Central memory CD8-positive, alpha-beta T cell (primary cell): ENCODE measurements at regions not wholly inside any gene's neighbourhood (a gene's known extent, or its start where the extent isn't known, plus 50 kb on each side); places are given as distances from the start of the nearest gene placed in this dataset.
"Not testable (repeated sequence)": the region's sequence is repeated elsewhere in the genome, so short reads cannot be mapped to it uniquely, and the experiment has no call there.

Experiments
- ATAC-seq: fragments of 150-1000 bp; cut with Tn5 transposase; replicated peaks from 2 replicates; pipeline ENCODE4 v1.10.0; 2022; ENCODE audit warnings: mild to moderate bottlenecking, moderate FRiP score, moderate number of reproducible peaks; ENCODE audit not compliant: poor library complexity, severe bottlenecking; ENCODE audit errors: extremely low read depth
- DNase-seq, 2 donors: peaks; one replicate each; pipeline ENCODE4 v3.0.0; 2021; ENCODE audit warnings: low spot score in 2 of 2
- H3K27ac Mint-ChIP-seq: one replicate; pipeline ENCODE4 v1.8.0; 2022; ENCODE audit warnings: low read depth, mild to moderate bottlenecking, moderate library complexity, mixed read lengths
- H3K27me3 Mint-ChIP-seq: one replicate; pipeline ENCODE4 v1.8.0; 2022; ENCODE audit warnings: mixed read lengths
- H3K36me3 Mint-ChIP-seq: one replicate; pipeline ENCODE4 v1.8.0; 2022; ENCODE audit warnings: mild to moderate bottlenecking, moderate library complexity, mixed read lengths; ENCODE audit not compliant: insufficient read depth
- H3K4me1 Mint-ChIP-seq: one replicate; pipeline ENCODE4 v1.8.0; 2022; ENCODE audit warnings: mixed read lengths
- H3K4me3 Mint-ChIP-seq: one replicate; pipeline ENCODE4 v1.8.0; 2022; ENCODE audit warnings: mild to moderate bottlenecking, moderate library complexity, mixed read lengths
- H3K9me3 Mint-ChIP-seq: one replicate; pipeline ENCODE4 v1.8.0; 2022; ENCODE audit warnings: mixed read lengths

DNA sequence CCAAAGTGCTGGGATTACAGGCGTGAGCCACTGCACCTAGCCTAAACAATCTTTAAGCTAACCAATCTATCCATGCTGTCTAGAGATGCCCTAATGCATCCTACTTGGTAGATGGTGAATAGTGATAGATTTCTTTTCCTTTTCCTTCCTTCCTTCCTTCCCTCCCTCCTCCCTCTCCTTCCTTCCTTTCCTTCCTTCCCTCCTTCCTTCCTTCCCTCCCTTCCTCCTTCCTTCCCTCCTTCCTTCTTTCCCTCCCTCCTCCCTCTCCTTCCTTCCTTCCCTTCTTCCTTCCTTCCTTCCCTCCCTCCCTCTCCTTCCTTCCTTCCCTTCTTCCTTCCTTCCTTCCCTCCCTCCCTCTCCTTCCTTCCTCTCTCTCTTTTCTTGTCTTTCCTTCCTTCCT is 780.5 kb downstream of the CDH11 start:
- not testable (repeated sequence) for H3K27me3 Mint-ChIP-seq, H3K4me1 Mint-ChIP-seq, H3K4me3 Mint-ChIP-seq, DNase-seq, ATAC-seq, H3K36me3 Mint-ChIP-seq, H3K27ac Mint-ChIP-seq
- peaks cover 18% of the 10 kb centered on the region for H3K9me3 Mint-ChIP-seq

DNA sequence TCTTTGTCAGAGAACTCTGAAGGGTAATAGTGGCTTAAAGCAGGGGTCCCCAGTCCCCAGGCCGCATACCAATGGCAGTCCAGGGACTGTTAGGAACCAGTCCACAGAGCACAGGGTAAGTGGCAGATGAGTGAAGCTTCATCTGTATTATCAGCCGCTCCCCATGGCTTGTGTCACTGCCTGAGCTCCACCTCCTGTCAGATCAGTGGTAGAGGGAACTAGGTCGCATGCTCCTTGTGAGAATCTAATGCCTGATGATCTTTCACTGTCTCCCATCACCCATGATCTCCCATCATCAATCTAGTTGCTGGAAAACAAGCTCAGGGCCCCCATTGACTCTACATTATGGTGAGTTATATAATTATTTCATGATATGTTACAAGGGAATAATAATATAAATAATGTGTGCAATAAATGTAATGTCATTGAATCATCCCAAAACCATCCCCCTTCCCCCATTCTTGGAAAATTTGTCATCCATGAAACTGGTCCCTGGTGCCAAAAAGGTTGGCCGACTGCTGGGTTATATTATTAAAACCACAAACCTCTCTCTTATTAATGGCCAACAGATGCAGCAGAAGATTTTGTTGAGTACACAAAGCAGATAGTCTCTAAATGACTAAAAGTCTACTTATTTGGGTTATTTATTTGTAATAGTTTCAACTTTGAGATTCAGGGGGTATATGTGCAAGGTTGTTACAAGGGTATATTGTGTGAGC is 782.7 kb downstream of the CDH11 start:
- Mint-ChIP-seq H3K4me3 (no peak overlapping the region), H3K4me1 (no peaks in the 10 kb centered on the region), H3K9me3 (peaks cover 24% of the 10 kb centered on the region), H3K36me3 (no peaks in the 10 kb centered on the region), H3K27me3 (no peaks in the 10 kb centered on the region), H3K27ac (no peak overlapping the region)
- DNase-seq (no peak), ATAC-seq (no peak)

DNA sequence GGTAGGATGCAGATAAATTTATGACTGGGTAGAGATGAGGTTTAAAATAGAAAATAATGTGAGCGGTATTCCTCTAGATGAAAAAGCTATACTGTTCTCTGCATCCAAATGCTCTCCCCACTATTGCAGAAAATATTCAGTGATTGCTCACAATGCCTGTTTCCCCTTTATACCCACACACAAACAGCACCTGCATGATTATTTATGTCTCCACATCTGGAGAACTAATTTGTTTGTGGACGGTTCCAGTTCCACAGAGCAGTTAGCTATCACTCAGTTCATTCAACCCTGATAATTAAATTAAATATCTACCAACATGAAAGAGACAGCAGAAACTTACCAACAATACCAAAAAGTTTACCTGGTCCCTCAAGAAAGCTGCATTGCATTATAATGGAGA is 800.0 kb downstream of the CDH11 start:
- Mint-ChIP-seq H3K27me3 (no peaks in the 10 kb centered on the region), H3K36me3 (no peaks in the 10 kb centered on the region), H3K4me1 (no peaks in the 10 kb centered on the region), H3K4me3 (no peak overlapping the region), H3K27ac (no peak overlapping the region), H3K9me3 (peaks cover 16% of the 10 kb centered on the region)
- DNase-seq: no peak
- ATAC-seq: no peak

DNA sequence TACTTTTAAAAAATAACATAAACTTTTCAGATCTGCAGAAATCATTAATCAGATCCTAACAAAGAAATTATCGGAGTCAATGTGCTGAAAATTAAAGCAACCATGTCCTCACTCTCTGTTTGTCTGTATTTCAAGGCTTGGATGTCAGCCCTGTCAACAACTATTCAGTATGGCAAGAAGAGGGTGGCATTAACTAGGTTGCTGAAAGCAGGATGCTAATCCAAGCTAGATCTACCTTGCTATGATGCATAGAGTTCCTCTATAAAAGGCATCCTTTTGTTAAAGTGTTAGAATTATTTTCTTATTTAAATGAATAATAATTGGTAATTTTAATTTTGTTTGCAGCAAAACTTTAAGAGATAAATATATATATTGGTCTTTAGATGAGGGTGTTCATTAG is 800.8 kb downstream of the CDH11 start:
- ATAC-seq: no peak
- DNase-seq: no peak
- no peaks in the 10 kb centered on the region for H3K27me3 Mint-ChIP-seq
- no peaks in the 10 kb centered on the region for H3K4me1 Mint-ChIP-seq
- peaks cover 16% of the 10 kb centered on the region for H3K9me3 Mint-ChIP-seq
- H3K4me3 Mint-ChIP-seq: no peak overlapping the region
- H3K36me3 Mint-ChIP-seq: no peaks in the 10 kb centered on the region
- no peak overlapping the region for H3K27ac Mint-ChIP-seq

DNA sequence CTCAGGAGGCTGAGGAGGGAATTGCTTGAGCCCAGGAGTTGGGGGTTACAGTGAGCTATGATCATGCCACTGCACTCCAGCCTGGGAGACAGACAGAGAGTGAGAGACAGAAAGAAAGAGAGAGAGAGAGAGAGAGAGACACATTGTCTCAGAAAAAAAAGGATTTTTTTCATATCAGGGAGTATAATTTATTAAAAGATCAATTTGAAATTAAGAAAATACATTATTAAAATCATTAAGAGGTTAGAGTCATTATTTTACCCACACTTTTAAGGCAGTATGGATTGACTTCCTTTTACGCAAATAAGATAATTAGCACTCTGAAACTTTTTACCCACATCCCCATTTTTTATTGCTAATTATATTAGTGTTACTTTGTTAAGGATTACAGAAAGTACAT is 804.3 kb downstream of the CDH11 start:
- H3K27me3 Mint-ChIP-seq: no peaks in the 10 kb centered on the region
- ATAC-seq: no peak
- H3K4me1 Mint-ChIP-seq: no peaks in the 10 kb centered on the region
- H3K27ac Mint-ChIP-seq: no peak overlapping the region
- DNase-seq: no peak
- no peaks in the 10 kb centered on the region for H3K36me3 Mint-ChIP-seq
- H3K9me3 Mint-ChIP-seq: peaks cover 36% of the 10 kb centered on the region
- H3K4me3 Mint-ChIP-seq: no peak overlapping the region

DNA sequence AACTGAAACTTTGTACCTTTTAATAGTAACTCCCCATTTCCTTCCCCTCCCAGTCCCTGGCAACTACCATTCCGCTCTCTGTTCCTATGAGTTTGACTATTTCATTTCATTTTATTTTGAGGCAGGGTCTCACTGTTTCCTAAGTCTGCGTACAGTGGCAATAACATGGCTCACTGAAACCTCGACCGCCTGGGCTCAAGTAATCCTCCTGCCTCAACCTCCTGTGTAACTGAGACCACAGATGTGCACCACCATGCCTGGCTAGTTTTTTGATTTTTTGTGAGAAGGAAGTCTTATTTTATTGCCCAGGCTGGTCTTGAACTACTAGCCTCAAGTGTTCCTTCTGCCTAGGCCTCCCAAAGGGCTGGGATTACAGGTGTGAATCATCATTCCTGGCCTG is 808.1 kb downstream of the CDH11 start:
- Mint-ChIP-seq H3K4me1 (no peaks in the 10 kb centered on the region), H3K4me3 (no peak overlapping the region), H3K27ac (no peak overlapping the region), H3K9me3 (peaks cover 39% of the 10 kb centered on the region), H3K27me3 (no peaks in the 10 kb centered on the region), H3K36me3 (no peaks in the 10 kb centered on the region)
- DNase-seq: no peak
- no peak for ATAC-seq

DNA sequence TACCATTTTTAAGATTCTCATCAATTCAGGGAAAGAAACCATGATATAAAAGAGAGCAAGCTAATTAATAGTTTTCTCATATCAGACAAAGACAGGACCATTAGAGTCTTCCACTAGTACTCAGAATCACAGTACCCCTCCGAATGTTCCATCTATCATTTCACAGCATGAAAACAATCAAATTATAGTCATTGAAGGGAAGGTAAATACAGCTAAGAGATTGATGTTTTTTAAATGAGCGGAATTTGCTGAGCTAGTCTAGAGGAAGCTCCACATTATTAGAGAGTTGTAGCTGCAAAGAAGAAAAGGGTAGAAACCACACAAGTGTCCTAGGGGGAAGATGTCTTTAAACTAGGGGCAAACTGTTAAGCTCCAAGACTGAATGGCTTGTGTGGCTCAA is 808.9 kb downstream of the CDH11 start:
- Mint-ChIP-seq H3K9me3 (peaks cover 34% of the 10 kb centered on the region), H3K36me3 (no peaks in the 10 kb centered on the region), H3K4me3 (no peak overlapping the region), H3K27ac (no peak overlapping the region), H3K27me3 (no peaks in the 10 kb centered on the region), H3K4me1 (no peaks in the 10 kb centered on the region)
- no peak for DNase-seq
- ATAC-seq: no peak

DNA sequence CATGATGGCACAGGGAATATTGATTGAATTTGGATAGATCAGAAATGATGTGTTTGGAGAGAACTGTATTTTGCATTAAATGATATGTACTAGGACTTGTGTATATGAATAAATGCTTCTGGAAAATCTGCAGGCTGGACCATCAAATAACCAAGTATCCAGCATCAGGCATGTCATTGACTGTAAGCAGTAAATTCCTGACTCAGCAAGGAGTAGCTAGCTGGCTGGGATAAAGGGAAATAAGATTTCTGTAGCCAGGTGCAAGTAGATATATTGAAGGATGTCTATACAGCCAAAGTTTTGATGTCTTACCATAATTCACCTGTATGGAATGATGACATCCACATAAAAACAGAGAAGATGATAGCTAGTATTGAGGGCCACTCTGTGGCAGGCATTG is 809.6 kb downstream of the CDH11 start:
- Mint-ChIP-seq H3K4me3 (no peak overlapping the region), H3K9me3 (peaks cover 40% of the 10 kb centered on the region)
- no peak for ATAC-seq

DNA sequence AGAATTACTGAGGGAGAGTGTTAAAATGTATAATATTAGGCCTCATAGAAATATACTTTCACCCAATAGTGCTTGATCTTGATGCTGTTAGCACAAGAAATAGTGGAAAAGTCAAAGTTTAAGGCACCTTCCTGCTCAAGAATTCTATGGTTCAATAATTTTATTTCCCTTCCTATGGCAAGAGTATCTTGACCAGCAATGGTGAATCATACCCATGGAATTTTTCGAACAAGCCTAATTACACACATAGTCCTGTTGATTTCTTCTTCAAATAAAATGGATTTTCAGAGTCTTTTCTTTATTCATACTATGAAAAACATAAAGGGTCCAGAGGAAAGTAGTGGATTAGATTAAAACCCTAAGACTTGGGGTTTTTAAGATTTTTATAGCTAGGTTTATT is 810.6 kb downstream of the CDH11 start:
- ATAC-seq (no peak), DNase-seq (no peak)
- Mint-ChIP-seq H3K36me3 (no peaks in the 10 kb centered on the region), H3K4me3 (no peak overlapping the region), H3K9me3 (peaks cover 49% of the 10 kb centered on the region), H3K27ac (no peak overlapping the region), H3K4me1 (no peaks in the 10 kb centered on the region), H3K27me3 (no peaks in the 10 kb centered on the region)

More for the DNA sequence above, 809.6 kb downstream of the CDH11 start:
- Mint-ChIP-seq H3K27ac (no peak overlapping the region), H3K27me3 (no peaks in the 10 kb centered on the region), H3K4me1 (no peaks in the 10 kb centered on the region), H3K36me3 (no peaks in the 10 kb centered on the region)
- DNase-seq: no peak

DNA sequence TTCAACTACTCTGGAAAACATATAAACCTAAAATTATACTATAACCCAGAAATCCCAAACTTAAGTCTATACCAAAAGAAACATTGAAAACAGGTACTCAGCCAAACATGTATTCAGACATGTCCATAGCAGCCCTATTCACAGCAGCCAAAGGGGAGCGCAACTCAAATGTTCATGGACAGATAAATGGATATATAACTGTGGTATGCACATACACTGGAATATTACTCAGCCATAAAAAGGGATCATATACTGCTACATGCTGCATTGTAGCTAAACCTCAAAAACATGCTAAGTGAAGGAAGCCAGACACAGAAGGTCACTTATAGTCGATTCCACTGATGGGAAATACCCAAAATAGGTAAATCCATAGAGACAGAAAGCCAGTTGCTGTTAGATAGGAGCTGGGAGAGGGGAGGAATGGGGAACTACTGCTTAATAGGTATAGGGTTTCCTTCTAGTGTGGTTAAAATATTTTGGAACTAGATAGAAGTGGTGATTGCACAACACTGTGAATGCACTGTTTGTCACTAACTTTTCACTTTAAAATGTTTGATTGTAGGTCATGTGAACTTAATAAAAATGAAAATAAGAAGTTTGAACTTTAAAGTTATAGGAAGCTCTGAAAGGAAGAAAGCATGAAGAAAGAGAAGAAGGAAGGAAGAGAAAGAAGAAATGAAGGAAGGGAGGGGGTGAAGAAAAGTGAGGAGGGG is 812.3 kb downstream of the CDH11 start:
- ATAC-seq: no peak
- Mint-ChIP-seq H3K4me3 (no peak overlapping the region), H3K4me1 (no peaks in the 10 kb centered on the region)

DNA sequence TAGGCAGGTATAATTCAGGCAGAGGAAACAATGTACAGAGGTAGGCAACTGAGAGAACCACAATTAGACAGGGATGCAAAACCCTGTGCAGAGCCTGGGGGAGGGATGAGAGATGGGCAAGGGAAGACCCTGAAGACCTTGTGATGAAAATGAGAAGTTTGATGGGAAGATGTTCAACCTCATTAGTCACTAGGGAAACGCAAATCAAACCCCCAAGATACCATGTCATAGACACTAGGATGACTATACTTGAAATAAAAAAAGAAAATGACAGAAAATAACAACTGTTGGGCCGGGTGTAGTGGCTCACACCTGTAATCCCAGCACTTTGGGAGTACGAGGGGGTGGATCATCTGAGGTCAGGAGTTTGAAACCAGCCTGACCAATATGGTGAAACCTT is 813.1 kb downstream of the CDH11 start:
- Mint-ChIP-seq H3K36me3 (no peaks in the 10 kb centered on the region), H3K4me1 (no peaks in the 10 kb centered on the region), H3K9me3 (peaks cover 39% of the 10 kb centered on the region), H3K27me3 (no peaks in the 10 kb centered on the region), H3K4me3 (no peak overlapping the region), H3K27ac (no peak overlapping the region)
- no peak for DNase-seq
- ATAC-seq: no peak

More for the DNA sequence above, 812.3 kb downstream of the CDH11 start:
- no peak for DNase-seq
- no peaks in the 10 kb centered on the region for H3K27me3 Mint-ChIP-seq
- no peak overlapping the region for H3K27ac Mint-ChIP-seq
- H3K36me3 Mint-ChIP-seq: no peaks in the 10 kb centered on the region
- peaks cover 47% of the 10 kb centered on the region for H3K9me3 Mint-ChIP-seq

DNA sequence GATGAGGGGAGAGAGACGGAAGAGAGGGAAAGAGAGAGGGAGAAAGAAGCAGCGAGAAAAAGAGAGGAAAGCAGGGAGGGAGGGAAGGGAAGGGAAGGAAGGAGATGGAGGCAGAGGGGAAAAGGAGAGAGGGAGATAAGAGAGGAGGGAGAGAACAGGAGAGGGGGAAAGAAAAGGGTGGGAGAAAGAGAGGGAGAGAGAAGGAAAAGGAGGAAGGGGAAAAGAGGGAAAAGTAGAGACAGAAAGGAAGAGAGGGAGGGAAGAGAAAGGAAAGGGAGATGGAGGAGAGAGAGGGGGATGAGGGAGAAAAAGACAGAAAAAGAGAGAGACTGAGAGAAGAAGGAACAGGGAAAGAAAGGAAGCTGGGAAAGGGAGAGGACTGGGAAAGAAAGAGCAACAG is 814.4 kb downstream of the CDH11 start:
- DNase-seq (no peak), ATAC-seq (no peak)
- Mint-ChIP-seq H3K36me3 (no peaks in the 10 kb centered on the region), H3K4me1 (no peaks in the 10 kb centered on the region), H3K9me3 (peaks cover 28% of the 10 kb centered on the region), H3K27ac (no peak overlapping the region), H3K27me3 (no peaks in the 10 kb centered on the region), H3K4me3 (no peak overlapping the region)

DNA sequence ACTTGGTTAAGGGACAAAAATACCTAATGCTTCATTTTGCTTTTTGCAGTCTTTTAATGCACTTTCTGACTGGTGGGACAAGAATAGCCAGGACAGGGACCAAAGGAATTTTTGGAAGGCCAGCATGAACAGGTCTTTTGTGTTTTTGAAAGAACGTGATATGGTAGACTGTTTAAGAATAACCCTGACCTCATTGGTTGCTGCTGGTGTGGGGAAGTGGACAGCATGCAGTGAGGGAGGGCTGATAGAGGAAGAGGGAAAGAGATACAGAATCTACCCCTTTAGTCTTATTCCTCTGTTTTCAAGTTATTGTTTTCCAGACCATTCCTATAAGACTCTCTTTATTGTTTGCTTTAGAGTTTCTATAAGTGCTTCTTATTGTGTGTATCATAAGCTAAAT is 816.2 kb downstream of the CDH11 start:
- DNase-seq (no peak), ATAC-seq (no peak)
- Mint-ChIP-seq H3K4me3 (no peak overlapping the region), H3K27ac (no peak overlapping the region), H3K36me3 (no peaks in the 10 kb centered on the region), H3K4me1 (no peaks in the 10 kb centered on the region), H3K9me3 (peaks cover 28% of the 10 kb centered on the region), H3K27me3 (no peaks in the 10 kb centered on the region)
